SK-N-MC (cell line): ENCODE measurements at regions not wholly inside any gene's neighbourhood (a gene's known extent, or its start where the extent isn't known, plus 50 kb on each side); places are given as distances from the start of the nearest gene placed in this dataset.

ENCODE experiments used
- EZH2 ChIP-seq: fragments of 200-600 bp; sonication (generic); IDR thresholded peaks from one replicate; pipeline ENCODE4 v1.6.1; 2017; ENCODE audit warnings: antibody characterized with exemption
- POLR2AphosphoS5 ChIP-seq: IDR thresholded peaks from 2 replicates; pipeline ENCODE4 v1.6.1; 2012; ENCODE audit warnings: mild to moderate bottlenecking, low read depth, low read length, borderline replicate concordance

DNA sequence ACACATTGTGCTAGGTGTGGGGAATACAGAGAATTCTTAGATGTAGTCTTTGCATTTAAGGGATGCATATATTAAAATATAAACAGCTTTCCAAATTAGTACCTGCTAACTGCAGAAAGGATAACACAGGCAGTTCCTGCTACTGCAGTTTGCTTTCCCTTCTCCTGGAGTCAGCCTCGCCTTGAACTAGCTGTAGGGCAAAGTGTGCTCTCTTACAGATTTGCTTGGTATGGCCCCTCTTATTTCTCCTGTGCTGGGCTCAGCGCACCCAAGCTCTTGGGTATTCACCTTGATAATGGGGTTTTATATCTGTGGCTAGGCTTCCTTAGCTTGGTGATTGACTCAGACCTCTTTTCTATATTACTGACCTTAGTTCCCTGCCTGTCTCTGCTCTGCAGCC is 108.4 kb upstream of the PNPT1 start:
- no peak for TF ChIP-seq EZH2
- no peak for TF ChIP-seq POLR2AphosphoS5
